ENCODE measurements at regions not wholly inside any gene's neighbourhood (a gene's known extent, or its start where the extent isn't known, plus 50 kb on each side); places are given as distances from the start of the nearest gene placed in this dataset.
A peak's percentile ranks its signal among the peaks of the same experiment; 100 is the strongest.
"Not testable (repeated sequence)": the region's sequence is repeated elsewhere in the genome, so short reads cannot be mapped to it uniquely, and the experiment has no call there.

GRCh38 chr16:27600381-27600780 is 50.4 kb downstream of the KATNIP start:
- FAIRE-seq, result no peak

- FAIRE-seq, result no peak
Observed at GRCh38 chr16:27602103-27602502, 52.2 kb downstream of the KATNIP start.

GRCh38 chr16:27605500-27606106 is 55.7 kb downstream of the KATNIP start:
- not testable (repeated sequence) for FAIRE-seq

- no peak for FAIRE-seq
Observed at GRCh38 chr16:27611340-27611739, 61.4 kb downstream of the KATNIP start.

GRCh38 chr16:27613238-27613791 is 63.4 kb downstream of the KATNIP start:
- no peak for FAIRE-seq

- no peak for FAIRE-seq
Observed at GRCh38 chr16:27617665-27618064, 67.7 kb downstream of the KATNIP start.

GRCh38 chr16:27618165-27618564 is 68.2 kb downstream of the KATNIP start:
- FAIRE-seq, result no peak

- FAIRE-seq, result no peak
Observed at GRCh38 chr16:27618606-27619327, 68.8 kb downstream of the KATNIP start.

- FAIRE-seq, result no peak
Observed at GRCh38 chr16:27620541-27620940, 70.6 kb downstream of the KATNIP start.

GRCh38 chr16:27624154-27625049 is 74.5 kb downstream of the KATNIP start:
- no peak for FAIRE-seq

GRCh38 chr16:27625050-27625697 is 75.2 kb downstream of the KATNIP start:
- FAIRE-seq, result peak; percentile 51

- no peak for FAIRE-seq
Observed at GRCh38 chr16:27627136-27627535, 77.2 kb downstream of the KATNIP start.

- FAIRE-seq, result no peak
Observed at GRCh38 chr16:27628241-27628942, 78.4 kb downstream of the KATNIP start.

- FAIRE-seq, result not testable (repeated sequence)
Observed at GRCh38 chr16:27628943-27629462, 79.1 kb downstream of the KATNIP start.

GRCh38 chr16:27632216-27632615 is 82.3 kb downstream of the KATNIP start:
- FAIRE-seq, result no peak

- FAIRE-seq, result no peak
Observed at GRCh38 chr16:27633221-27633620, 83.3 kb downstream of the KATNIP start.

GRCh38 chr16:27633721-27634120 is 83.8 kb downstream of the KATNIP start:
- FAIRE-seq, result no peak

- FAIRE-seq, result no peak
Observed at GRCh38 chr16:27634779-27635178, 84.8 kb downstream of the KATNIP start.

GRCh38 chr16:27636453-27637240 is 86.7 kb downstream of the KATNIP start:
- FAIRE-seq, result no peak

- FAIRE-seq, result no peak
Observed at GRCh38 chr16:27638833-27639560, 89.1 kb downstream of the KATNIP start.

Data from colon (tissue), 2 donors.